ENCODE measurements at regions not wholly inside any gene's neighbourhood (a gene's known extent, or its start where the extent isn't known, plus 50 kb on each side); places are given as distances from the start of the nearest gene placed in this dataset.

DNA sequence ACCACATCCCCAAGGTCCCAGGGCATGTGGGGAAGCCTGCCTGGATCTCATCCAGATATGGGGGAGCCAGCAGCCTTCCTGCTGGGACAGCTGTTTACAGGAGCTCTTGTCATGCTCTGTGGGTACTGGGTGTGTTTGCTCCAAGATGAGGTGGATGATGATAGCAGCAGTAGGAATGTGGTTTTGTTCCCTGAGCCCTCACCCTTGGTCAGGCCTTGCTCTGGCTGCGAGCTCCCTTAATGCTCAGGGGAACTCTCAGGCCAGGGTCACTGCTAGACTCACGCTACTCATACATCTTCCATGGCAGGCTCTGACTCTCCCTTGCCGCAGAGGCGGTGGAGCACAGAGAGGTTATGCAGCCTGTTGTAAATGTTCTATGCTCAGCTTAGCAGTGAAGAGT, 990.3 kb downstream of the AACS start:
- no peak overlapping the region for H3K14ac ChIP-seq (ENCODE audit: insufficient read depth, low read length)
- Mint-ChIP-seq H3K27ac (no peak overlapping the region; a peak in 1 of 7 replicates), H3K9me3 (peaks cover 0 to 6% of the 10 kb centered on the region in 2 experiments; a peak in 2 of 5 replicates), H3K4me1 (peaks cover 0 to 11% of the 10 kb centered on the region in 2 experiments; a peak in 1 of 4 replicates), H3K27me3 (ENCODE audit: low read depth) (no peaks in the 10 kb centered on the region; the same call in 1 of the 2 replicates), H3K4me3 (no peak overlapping the region), H3K36me3 (ENCODE audit: insufficient read depth in 1 of 3, low read depth in 3 of 3) (0 out of 7 replicates have a peak, but pooled peaks cover 0 to 2% (median 0%) of the 10 kb centered on the region in 3 experiments)
- H4K5ac ChIP-seq (ENCODE audit: insufficient read length, low read depth, low read length), result no peak overlapping the region
- no peaks in the 10 kb centered on the region for H3K23me2 ChIP-seq (ENCODE audit: insufficient read length, low read depth, low read length, poor library complexity, severe bottlenecking)
- H2BK15ac ChIP-seq (ENCODE audit: low read depth, low read length), result no peak overlapping the region
- H2AK5ac ChIP-seq (ENCODE audit: insufficient read length, low read length), result no peak overlapping the region
- TF ChIP-seq, protein P1, sequence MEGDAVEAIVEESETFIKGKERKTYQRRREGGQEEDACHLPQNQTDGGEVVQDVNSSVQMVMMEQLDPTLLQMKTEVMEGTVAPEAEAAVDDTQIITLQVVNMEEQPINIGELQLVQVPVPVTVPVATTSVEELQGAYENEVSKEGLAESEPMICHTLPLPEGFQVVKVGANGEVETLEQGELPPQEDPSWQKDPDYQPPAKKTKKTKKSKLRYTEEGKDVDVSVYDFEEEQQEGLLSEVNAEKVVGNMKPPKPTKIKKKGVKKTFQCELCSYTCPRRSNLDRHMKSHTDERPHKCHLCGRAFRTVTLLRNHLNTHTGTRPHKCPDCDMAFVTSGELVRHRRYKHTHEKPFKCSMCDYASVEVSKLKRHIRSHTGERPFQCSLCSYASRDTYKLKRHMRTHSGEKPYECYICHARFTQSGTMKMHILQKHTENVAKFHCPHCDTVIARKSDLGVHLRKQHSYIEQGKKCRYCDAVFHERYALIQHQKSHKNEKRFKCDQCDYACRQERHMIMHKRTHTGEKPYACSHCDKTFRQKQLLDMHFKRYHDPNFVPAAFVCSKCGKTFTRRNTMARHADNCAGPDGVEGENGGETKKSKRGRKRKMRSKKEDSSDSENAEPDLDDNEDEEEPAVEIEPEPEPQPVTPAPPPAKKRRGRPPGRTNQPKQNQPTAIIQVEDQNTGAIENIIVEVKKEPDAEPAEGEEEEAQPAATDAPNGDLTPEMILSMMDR (conservative IDR thresholded peaks at IDR 0.05), result no peak
- H3K79me1 ChIP-seq (ENCODE audit: insufficient read depth, low read depth, low read length, poor library complexity, severe bottlenecking), result no peaks in the 10 kb centered on the region
- no peak overlapping the region for H2BK12ac ChIP-seq (ENCODE audit: insufficient read length, low read depth, low read length)
- no peaks in the 10 kb centered on the region for H3K9me3 ChIP-seq (ENCODE audit: control insufficient read depth, low read depth, low read length)
- H4K8ac ChIP-seq (replicated peaks; ENCODE audit: insufficient read length, low read depth, low read length), result no peak overlapping the region
- no peak overlapping the region for H4K91ac ChIP-seq (ENCODE audit: insufficient read length, low read depth, low read length)
- no peak overlapping the region for H2BK5ac ChIP-seq (ENCODE audit: insufficient read length, low read length)
- H2BK20ac ChIP-seq (ENCODE audit: low read depth, low read length, poor library complexity, severe bottlenecking), result no peak overlapping the region
- no peak overlapping the region for H3T11ph ChIP-seq (ENCODE audit: low read length)
- no peak overlapping the region for H2BK120ac ChIP-seq (ENCODE audit: low read depth, low read length, poor library complexity, severe bottlenecking)
- H3K23ac ChIP-seq (ENCODE audit: insufficient read length, low read depth, low read length), result no peak overlapping the region
- H3K79me2 ChIP-seq (ENCODE audit: insufficient read depth, low read length), result no peaks in the 10 kb centered on the region
- no peak overlapping the region for H3K27ac ChIP-seq (ENCODE audit: insufficient read length, low read depth, low read length)
- H3K56ac ChIP-seq (ENCODE audit: insufficient read length, low read depth, low read length), result no peak overlapping the region
- H3K4me2 ChIP-seq (ENCODE audit: insufficient read depth, insufficient read length, low read length), result no peak overlapping the region
- H3K4me1 ChIP-seq (ENCODE audit: insufficient read depth, low read length), result no peaks in the 10 kb centered on the region
- DNase-seq, result no peak
- no peak overlapping the region for H3K4ac ChIP-seq (ENCODE audit: low read depth, low read length)
- no peaks in the 10 kb centered on the region for H4K20me1 ChIP-seq (ENCODE audit: control insufficient read depth, insufficient read depth, insufficient read length)
- no peak overlapping the region for H2AFZ ChIP-seq (ENCODE audit: low read length)
- no peak overlapping the region for H3K18ac ChIP-seq (ENCODE audit: insufficient read length, low read depth, low read length)
- no CpG with 5 or more reads among the region's 4 CpGs for WGBS (ENCODE audit: extremely low coverage, insufficient read length, low lambda C conversion rate)
- H3K27me3 ChIP-seq (ENCODE audit: insufficient read depth, low read length), result no peaks in the 10 kb centered on the region
- H3K9ac ChIP-seq (ENCODE audit: extremely low read depth, insufficient read length, low read length), result no peak overlapping the region

All from H9 (cell line).